Karpas-422 (cell line): ENCODE measurements at regions not wholly inside any gene's neighbourhood (a gene's known extent, or its start where the extent isn't known, plus 50 kb on each side); places are given as distances from the start of the nearest gene placed in this dataset.

Source experiments
- DNase-seq: peaks from one replicate; pipeline ENCODE4 v3.0.0-alpha.2; 2015
- H2AFZ ChIP-seq: fragments of 200-600 bp; sonication (generic); 2 replicates; pipeline ENCODE4 v1.6.1; 2014; ENCODE audit warnings: antibody characterized with exemption, low read length, mixed read lengths
- H3K27ac ChIP-seq: fragments of 200-600 bp; sonication (generic); 2 replicates; pipeline ENCODE4 v1.5.1; 2014; ENCODE audit warnings: mild to moderate bottlenecking, low read length, moderate library complexity
- H3K27me3 ChIP-seq: fragments of 200-600 bp; sonication (generic); 2 replicates; pipeline ENCODE4 v1.6.1; 2014; ENCODE audit warnings: low read length, mixed read lengths
- H3K36me3 ChIP-seq: fragments of 200-600 bp; sonication (generic); 2 replicates; pipeline ENCODE4 v1.6.1; 2014; ENCODE audit warnings: low read length, mixed read lengths; ENCODE audit not compliant: insufficient read depth
- H3K4me1 ChIP-seq: fragments of 200-600 bp; sonication (generic); 2 replicates; pipeline ENCODE4 v1.6.1; 2014; ENCODE audit warnings: mild to moderate bottlenecking, low read length, mixed read lengths
- H3K4me2 ChIP-seq: fragments of 200-600 bp; sonication (generic); 2 replicates; pipeline ENCODE4 v1.6.1; 2014; ENCODE audit warnings: low read length, low read depth, mild to moderate bottlenecking; ENCODE audit not compliant: poor library complexity, severe bottlenecking
- H3K4me3 ChIP-seq: fragments of 200-600 bp; sonication (generic); 2 replicates; pipeline ENCODE4 v1.5.1; 2014; ENCODE audit warnings: mild to moderate bottlenecking, antibody characterized with exemption, low read length, mixed read lengths
- H3K79me2 ChIP-seq: fragments of 200-600 bp; sonication (generic); 2 replicates; pipeline ENCODE4 v1.6.1; 2014; ENCODE audit warnings: mild to moderate bottlenecking, low read length, mixed read lengths
- H3K9ac ChIP-seq: fragments of 200-600 bp; sonication (generic); 2 replicates; pipeline ENCODE4 v1.6.0; 2014; ENCODE audit warnings: low read length
- H3K9me2 ChIP-seq: fragments of 200-600 bp; sonication (generic), shearing (Covaris generic); replicated peaks from 2 replicates; pipeline ENCODE4 v1.6.0; 2014; ENCODE audit warnings: mild to moderate bottlenecking, low read length, moderate library complexity; ENCODE audit not compliant: insufficient read depth
- H3K9me3 ChIP-seq: fragments of 300-700, 200-600 bp; sonication (generic); 2 replicates; pipeline ENCODE4 v1.6.1; 2014; ENCODE audit warnings: low read length, mixed read lengths
- H4K20me1 ChIP-seq: fragments of 200-600 bp; sonication (generic); 2 replicates; pipeline ENCODE4 v1.6.1; 2014; ENCODE audit warnings: mild to moderate bottlenecking, antibody characterized with exemption, low read length, low read depth; ENCODE audit not compliant: insufficient read depth

GRCh38 chr12:89878327-89878726, 169.7 kb upstream of the ATP2B1 start:
- H3K4me3 ChIP-seq, result no peak overlapping the region
- H3K27me3 ChIP-seq, result no peaks in the 10 kb centered on the region
- H3K4me2 ChIP-seq, result no peak overlapping the region
- H4K20me1 ChIP-seq, result no peaks in the 10 kb centered on the region
- H3K79me2 ChIP-seq, result no peaks in the 10 kb centered on the region
- H3K27ac ChIP-seq, result no peak overlapping the region
- peaks cover 15% of the 10 kb centered on the region for H3K4me1 ChIP-seq
- DNase-seq, result no peak
- no peaks in the 10 kb centered on the region for H3K36me3 ChIP-seq
- H2AFZ ChIP-seq, result no peak overlapping the region
- H3K9me2 ChIP-seq, result no peaks in the 10 kb centered on the region
- no peak overlapping the region for H3K9ac ChIP-seq
- H3K9me3 ChIP-seq, result no peaks in the 10 kb centered on the region

GRCh38 chr12:89877671-89878070, 169.0 kb upstream of the ATP2B1 start:
- Histone ChIP-seq H3K36me3 (no peaks in the 10 kb centered on the region), H3K4me1 (peaks cover 15% of the 10 kb centered on the region), H3K27ac (no peak overlapping the region), H3K4me3 (no peak overlapping the region), H3K9me3 (no peaks in the 10 kb centered on the region), H3K79me2 (no peaks in the 10 kb centered on the region), H4K20me1 (no peaks in the 10 kb centered on the region), H2AFZ (no peak overlapping the region), H3K9ac (no peak overlapping the region), H3K9me2 (no peaks in the 10 kb centered on the region), H3K27me3 (no peaks in the 10 kb centered on the region), H3K4me2 (no peak overlapping the region)
- DNase-seq, result peak; percentile 19

- no peaks in the 10 kb centered on the region for H3K79me2 ChIP-seq
- no peak overlapping the region for H3K4me2 ChIP-seq
- DNase-seq, result no peak
- H3K27ac ChIP-seq, result no peak overlapping the region
- H3K36me3 ChIP-seq, result no peaks in the 10 kb centered on the region
- peaks cover 15% of the 10 kb centered on the region for H3K4me1 ChIP-seq
- H3K4me3 ChIP-seq, result no peak overlapping the region
- H3K27me3 ChIP-seq, result no peaks in the 10 kb centered on the region
- no peak overlapping the region for H2AFZ ChIP-seq
- no peaks in the 10 kb centered on the region for H3K9me2 ChIP-seq
- no peaks in the 10 kb centered on the region for H3K9me3 ChIP-seq
- no peak overlapping the region for H3K9ac ChIP-seq
- no peaks in the 10 kb centered on the region for H4K20me1 ChIP-seq
Observed at GRCh38 chr12:89877136-89877535, 168.5 kb upstream of the ATP2B1 start.

- 0 out of 2 replicates have a peak, but pooled peaks cover 3% of the 10 kb centered on the region for H3K9me3 ChIP-seq
- peak; percentile 29 for DNase-seq
- H3K4me1 ChIP-seq, result peaks cover 12% of the 10 kb centered on the region
Observed at GRCh38 chr12:89875809-89876208, 167.2 kb upstream of the ATP2B1 start.

GRCh38 chr12:89875225-89875624, 166.6 kb upstream of the ATP2B1 start:
- H3K79me2 ChIP-seq, result no peaks in the 10 kb centered on the region
- peaks cover 7% of the 10 kb centered on the region for H3K4me1 ChIP-seq
- no peak overlapping the region for H2AFZ ChIP-seq
- 0 out of 2 replicates have a peak, but pooled peaks cover 2% of the 10 kb centered on the region for H3K27me3 ChIP-seq
- no peak overlapping the region for H3K4me3 ChIP-seq
- peak; percentile 23 for DNase-seq
- H4K20me1 ChIP-seq, result no peaks in the 10 kb centered on the region
- no peak overlapping the region for H3K4me2 ChIP-seq
- no peaks in the 10 kb centered on the region for H3K36me3 ChIP-seq
- 0 out of 2 replicates have a peak, but pooled peaks cover 3% of the 10 kb centered on the region for H3K9me3 ChIP-seq
- no peak overlapping the region for H3K9ac ChIP-seq
- no peak overlapping the region for H3K27ac ChIP-seq
- no peaks in the 10 kb centered on the region for H3K9me2 ChIP-seq

More at GRCh38 chr12:89875809-89876208, 167.2 kb upstream of the ATP2B1 start:
- Histone ChIP-seq H4K20me1 (no peaks in the 10 kb centered on the region), H3K9ac (no peak overlapping the region), H3K27me3 (0 out of 2 replicates have a peak, but pooled peaks cover 2% of the 10 kb centered on the region), H3K4me3 (no peak overlapping the region), H3K9me2 (no peaks in the 10 kb centered on the region), H3K36me3 (no peaks in the 10 kb centered on the region), H3K79me2 (no peaks in the 10 kb centered on the region), H3K4me2 (no peak overlapping the region), H2AFZ (no peak overlapping the region), H3K27ac (no peak overlapping the region)

GRCh38 chr12:89874146-89874545, 165.5 kb upstream of the ATP2B1 start:
- peak; percentile 31 for DNase-seq
- no peak overlapping the region for H2AFZ ChIP-seq
- no peaks in the 10 kb centered on the region for H3K9me2 ChIP-seq
- H3K4me1 ChIP-seq, result no peaks in the 10 kb centered on the region
- 0 out of 2 replicates have a peak, but pooled peaks cover 3% of the 10 kb centered on the region for H3K9me3 ChIP-seq
- H3K4me2 ChIP-seq, result no peak overlapping the region
- no peaks in the 10 kb centered on the region for H4K20me1 ChIP-seq
- H3K27me3 ChIP-seq, result 0 out of 2 replicates have a peak, but pooled peaks cover 2% of the 10 kb centered on the region
- no peaks in the 10 kb centered on the region for H3K36me3 ChIP-seq
- H3K9ac ChIP-seq, result no peak overlapping the region
- H3K4me3 ChIP-seq, result no peak overlapping the region
- no peaks in the 10 kb centered on the region for H3K79me2 ChIP-seq
- no peak overlapping the region for H3K27ac ChIP-seq

GRCh38 chr12:89873745-89874144, 165.1 kb upstream of the ATP2B1 start:
- Histone ChIP-seq H2AFZ (no peak overlapping the region), H3K4me2 (no peak overlapping the region), H3K4me1 (no peaks in the 10 kb centered on the region), H3K4me3 (no peak overlapping the region), H3K27ac (no peak overlapping the region), H3K9ac (no peak overlapping the region), H3K9me2 (no peaks in the 10 kb centered on the region), H3K36me3 (no peaks in the 10 kb centered on the region), H3K9me3 (0 out of 2 replicates have a peak, but pooled peaks cover 3% of the 10 kb centered on the region), H3K27me3 (0 out of 2 replicates have a peak, but pooled peaks cover 2% of the 10 kb centered on the region), H4K20me1 (no peaks in the 10 kb centered on the region), H3K79me2 (no peaks in the 10 kb centered on the region)
- peak; percentile 25 for DNase-seq

GRCh38 chr12:89872922-89873630, 164.4 kb upstream of the ATP2B1 start:
- Histone ChIP-seq H3K27ac (no peak overlapping the region), H3K9ac (no peak overlapping the region), H3K9me2 (no peaks in the 10 kb centered on the region), H3K79me2 (no peaks in the 10 kb centered on the region), H3K36me3 (no peaks in the 10 kb centered on the region), H3K9me3 (0 out of 2 replicates have a peak, but pooled peaks cover 3% of the 10 kb centered on the region), H3K4me1 (no peaks in the 10 kb centered on the region), H4K20me1 (no peaks in the 10 kb centered on the region), H2AFZ (no peak overlapping the region), H3K27me3 (0 out of 2 replicates have a peak, but pooled peaks cover 2% of the 10 kb centered on the region), H3K4me2 (no peak overlapping the region), H3K4me3 (no peak overlapping the region)
- DNase-seq, result no peak
